Rectal smooth muscle tissue (tissue), 1 donor: ENCODE measurements at regions not wholly inside any gene's neighbourhood (a gene's known extent, or its start where the extent isn't known, plus 50 kb on each side); places are given as distances from the start of the nearest gene placed in this dataset.

Experiments
- H3K27ac ChIP-seq: one replicate; pipeline ENCODE4 v1.7.0; 2013; ENCODE audit warnings: low read depth, low read length, inconsistent platforms
- H3K27me3 ChIP-seq: one replicate; pipeline ENCODE4 v1.7.0; 2013; ENCODE audit warnings: low read length; ENCODE audit not compliant: control insufficient read depth, insufficient read depth
- H3K36me3 ChIP-seq: one replicate; pipeline ENCODE4 v1.7.0; 2013; ENCODE audit warnings: low read length; ENCODE audit not compliant: control insufficient read depth, insufficient read depth
- H3K4me1 ChIP-seq: one replicate; pipeline ENCODE4 v1.7.0; 2013; ENCODE audit warnings: low read length; ENCODE audit not compliant: control insufficient read depth, insufficient read depth
- H3K4me3 ChIP-seq: one replicate; pipeline ENCODE4 v1.7.0; 2013; ENCODE audit warnings: low read length
- H3K9ac ChIP-seq: one replicate; pipeline ENCODE4 v1.7.0; 2013; ENCODE audit warnings: low read length

DNA sequence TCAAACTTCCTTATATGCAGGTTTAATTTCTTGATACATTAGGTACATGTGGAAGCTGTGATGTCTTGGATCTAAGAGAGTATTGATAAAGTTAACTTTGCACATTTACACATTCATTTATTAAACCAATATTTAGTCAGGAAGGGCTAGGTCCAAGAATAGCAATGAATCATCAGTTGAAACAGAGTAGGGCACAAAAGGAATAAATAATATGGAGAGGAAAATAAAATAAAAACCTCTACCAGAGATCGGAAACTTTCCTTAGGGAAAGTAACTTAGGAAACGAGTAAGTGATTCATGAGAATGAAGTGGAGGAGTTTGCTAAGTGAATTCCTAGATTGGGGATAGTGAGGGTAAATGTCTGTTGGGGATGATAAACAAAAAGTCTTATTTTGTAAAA, 259.4 kb upstream of the DACH1 start:
- no peaks in the 10 kb centered on the region for H3K27me3 ChIP-seq
- no peaks in the 10 kb centered on the region for H3K4me1 ChIP-seq
- H3K9ac ChIP-seq, result no peak overlapping the region
- no peaks in the 10 kb centered on the region for H3K36me3 ChIP-seq
- no peak overlapping the region for H3K4me3 ChIP-seq
- H3K27ac ChIP-seq, result no peak overlapping the region

DNA sequence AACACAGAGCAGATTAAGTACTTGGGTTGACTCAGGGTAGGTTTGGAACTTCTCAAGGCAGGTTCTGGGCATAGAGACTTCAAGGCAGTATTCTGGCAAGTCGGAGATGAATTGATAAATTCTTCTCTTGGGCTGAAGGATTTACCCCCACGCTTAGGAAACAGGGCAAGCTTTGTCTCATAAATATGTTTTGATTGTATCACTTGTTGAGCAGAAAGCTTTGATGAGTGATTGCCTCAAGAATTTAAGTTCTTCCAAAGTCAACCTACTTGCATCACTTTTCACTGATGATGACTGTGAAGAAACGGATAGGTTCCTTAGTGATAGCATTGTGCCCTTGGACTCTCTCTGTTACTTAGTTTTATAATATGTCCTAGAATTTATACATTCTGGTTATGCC, 258.6 kb upstream of the DACH1 start:
- no peak overlapping the region for H3K9ac ChIP-seq
- no peaks in the 10 kb centered on the region for H3K4me1 ChIP-seq
- H3K4me3 ChIP-seq, result no peak overlapping the region
- H3K27ac ChIP-seq, result no peak overlapping the region
- no peaks in the 10 kb centered on the region for H3K36me3 ChIP-seq
- no peaks in the 10 kb centered on the region for H3K27me3 ChIP-seq

DNA sequence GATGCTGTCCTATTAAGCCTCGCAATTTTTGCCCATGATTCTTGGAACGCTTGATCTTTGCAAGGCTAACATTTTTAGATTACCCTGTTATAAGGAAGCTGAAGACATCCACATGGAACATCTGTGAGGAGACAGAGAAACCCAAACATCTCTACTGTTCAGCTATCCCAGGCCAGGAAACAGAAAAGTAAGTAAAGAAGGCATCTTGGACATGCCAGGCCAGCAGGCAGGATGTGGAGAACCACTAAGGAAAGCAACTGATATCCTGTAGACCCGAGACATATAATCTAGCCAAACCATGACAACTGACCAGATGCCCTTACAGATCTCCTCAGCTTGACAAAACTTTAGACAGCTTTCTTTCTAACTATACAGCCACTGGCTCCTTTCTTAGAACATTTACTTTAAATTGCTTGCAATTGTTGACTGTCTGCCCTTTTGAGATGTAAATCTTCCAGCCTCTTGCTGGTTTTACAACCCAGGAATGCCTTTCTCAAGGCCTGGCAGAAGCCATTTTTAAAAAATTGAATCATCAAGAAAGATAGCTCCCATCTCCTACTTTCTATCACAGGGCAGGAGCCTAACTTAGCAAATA, 255.8 kb upstream of the DACH1 start:
- Histone ChIP-seq H3K27ac (no peak overlapping the region), H3K27me3 (no peaks in the 10 kb centered on the region), H3K36me3 (no peaks in the 10 kb centered on the region), H3K4me3 (no peak overlapping the region), H3K4me1 (no peaks in the 10 kb centered on the region), H3K9ac (no peak overlapping the region)

GRCh38 chr13:72121466-72121865, 254.5 kb upstream of the DACH1 start:
- Histone ChIP-seq H3K4me3 (no peak overlapping the region), H3K27me3 (no peaks in the 10 kb centered on the region), H3K9ac (no peak overlapping the region), H3K36me3 (no peaks in the 10 kb centered on the region), H3K4me1 (no peaks in the 10 kb centered on the region), H3K27ac (no peak overlapping the region)

GRCh38 chr13:72120632-72121031, 253.6 kb upstream of the DACH1 start:
- H3K9ac ChIP-seq, result no peak overlapping the region
- no peaks in the 10 kb centered on the region for H3K27me3 ChIP-seq
- no peaks in the 10 kb centered on the region for H3K36me3 ChIP-seq
- no peaks in the 10 kb centered on the region for H3K4me1 ChIP-seq
- H3K4me3 ChIP-seq, result no peak overlapping the region
- H3K27ac ChIP-seq, result no peak overlapping the region

DNA sequence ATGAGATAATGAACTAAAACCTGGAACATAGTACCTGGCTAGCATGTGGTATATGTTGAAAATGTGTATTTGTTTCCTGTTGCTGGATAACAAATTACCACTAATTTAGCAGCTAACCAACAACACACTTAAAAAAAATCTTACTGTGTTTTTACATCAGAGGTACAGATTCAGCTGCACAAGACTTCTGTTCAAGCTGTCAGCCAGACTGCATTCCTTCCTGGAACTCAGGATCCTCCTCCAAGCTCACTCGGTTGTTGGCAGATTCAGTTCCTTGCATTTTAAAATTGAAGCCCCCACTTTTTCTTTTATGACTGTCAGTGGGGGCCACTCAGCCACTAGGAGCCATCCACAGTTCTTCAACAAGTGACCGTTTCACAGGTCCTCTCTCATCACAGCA, 246.9 kb upstream of the DACH1 start:
- no peaks in the 10 kb centered on the region for H3K27me3 ChIP-seq
- no peak overlapping the region for H3K9ac ChIP-seq
- no peak overlapping the region for H3K27ac ChIP-seq
- no peak overlapping the region for H3K4me3 ChIP-seq
- H3K4me1 ChIP-seq, result no peaks in the 10 kb centered on the region
- no peaks in the 10 kb centered on the region for H3K36me3 ChIP-seq

GRCh38 chr13:72113076-72113475, 246.1 kb upstream of the DACH1 start:
- Histone ChIP-seq H3K36me3 (no peaks in the 10 kb centered on the region), H3K27ac (no peak overlapping the region), H3K4me3 (no peak overlapping the region), H3K27me3 (no peaks in the 10 kb centered on the region), H3K9ac (no peak overlapping the region), H3K4me1 (no peaks in the 10 kb centered on the region)

GRCh38 chr13:72112216-72112615, 245.2 kb upstream of the DACH1 start:
- Histone ChIP-seq H3K4me1 (no peaks in the 10 kb centered on the region), H3K27me3 (no peaks in the 10 kb centered on the region), H3K36me3 (no peaks in the 10 kb centered on the region), H3K4me3 (no peak overlapping the region), H3K9ac (no peak overlapping the region), H3K27ac (no peak overlapping the region)

GRCh38 chr13:72109863-72110262, 242.9 kb upstream of the DACH1 start:
- H3K4me1 ChIP-seq, result no peaks in the 10 kb centered on the region
- no peak overlapping the region for H3K27ac ChIP-seq
- no peak overlapping the region for H3K9ac ChIP-seq
- H3K27me3 ChIP-seq, result no peaks in the 10 kb centered on the region
- H3K36me3 ChIP-seq, result no peaks in the 10 kb centered on the region
- no peak overlapping the region for H3K4me3 ChIP-seq

DNA sequence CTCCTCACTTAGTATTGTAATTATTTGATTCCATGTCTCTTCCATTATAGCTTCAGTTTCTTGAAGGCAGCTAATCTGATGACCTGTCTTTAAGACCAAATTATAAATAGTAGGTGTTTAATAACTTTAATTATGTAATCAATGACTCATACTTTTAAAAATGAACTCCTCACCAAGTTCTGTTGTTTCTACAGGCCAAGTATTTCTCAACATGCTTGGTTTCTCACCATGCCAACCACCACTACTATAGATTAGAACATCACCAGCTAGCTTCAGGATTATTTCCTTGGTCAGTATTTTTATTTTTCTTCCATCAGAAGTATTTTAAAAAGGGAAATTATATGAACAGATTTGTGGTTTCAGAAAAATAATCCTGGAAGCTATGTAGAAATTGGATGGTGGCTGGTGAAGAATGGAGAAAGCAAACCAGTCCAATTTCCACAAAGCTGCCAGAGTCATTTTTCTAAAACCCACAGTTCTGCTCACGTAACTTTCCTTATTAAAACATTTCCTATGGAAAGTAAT, 237.7 kb upstream of the DACH1 start:
- Histone ChIP-seq H3K4me3 (no peak overlapping the region), H3K27me3 (no peaks in the 10 kb centered on the region), H3K27ac (no peak overlapping the region), H3K36me3 (no peaks in the 10 kb centered on the region), H3K9ac (no peak overlapping the region), H3K4me1 (no peaks in the 10 kb centered on the region)

GRCh38 chr13:72101768-72102400, 234.9 kb upstream of the DACH1 start:
- no peaks in the 10 kb centered on the region for H3K36me3 ChIP-seq
- H3K9ac ChIP-seq, result no peak overlapping the region
- no peaks in the 10 kb centered on the region for H3K4me1 ChIP-seq
- no peaks in the 10 kb centered on the region for H3K27me3 ChIP-seq
- no peak overlapping the region for H3K27ac ChIP-seq
- no peak overlapping the region for H3K4me3 ChIP-seq

DNA sequence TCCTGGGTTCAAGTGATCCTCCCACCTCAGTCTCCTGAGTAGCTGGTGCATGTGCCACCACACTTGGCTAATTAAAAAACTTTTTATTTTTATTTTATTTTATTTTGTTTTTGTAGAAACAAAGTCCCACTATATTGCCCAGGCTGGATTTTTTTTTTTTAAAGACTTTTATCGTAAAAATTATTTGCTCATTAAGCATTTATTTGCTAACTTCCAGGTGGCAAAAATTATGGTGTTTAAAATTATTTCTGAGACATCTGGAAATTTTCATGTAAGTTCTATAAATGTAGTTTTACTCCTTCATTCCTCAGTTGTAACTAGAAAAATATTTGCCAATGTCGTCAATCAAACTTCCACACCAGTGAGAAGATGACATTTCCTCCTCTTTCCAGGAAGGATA, 233.3 kb upstream of the DACH1 start:
- Histone ChIP-seq H3K9ac (no peak overlapping the region), H3K4me1 (no peaks in the 10 kb centered on the region), H3K36me3 (no peaks in the 10 kb centered on the region), H3K4me3 (no peak overlapping the region), H3K27me3 (no peaks in the 10 kb centered on the region), H3K27ac (no peak overlapping the region)

GRCh38 chr13:72097568-72097967, 230.6 kb upstream of the DACH1 start:
- Histone ChIP-seq H3K27me3 (no peaks in the 10 kb centered on the region), H3K27ac (no peak overlapping the region), H3K4me3 (no peak overlapping the region), H3K9ac (no peak overlapping the region), H3K4me1 (no peaks in the 10 kb centered on the region), H3K36me3 (no peaks in the 10 kb centered on the region)
